ENCODE measurements at regions not wholly inside any gene's neighbourhood (a gene's known extent, or its start where the extent isn't known, plus 50 kb on each side); places are given as distances from the start of the nearest gene placed in this dataset.

GRCh38 chr21:16250273-16250672, 520.5 kb downstream of the USP25 start:
- Mint-ChIP-seq H3K4me3 (no peak overlapping the region), H3K27ac (no peak overlapping the region), H3K36me3 (ENCODE audit: low read depth) (no peaks in the 10 kb centered on the region), H3K4me1 (ENCODE audit: low read depth) (no peaks in the 10 kb centered on the region), H3K27me3 (ENCODE audit: insufficient read depth) (no peaks in the 10 kb centered on the region), H3K9me3 (no peaks in the 10 kb centered on the region)
- intact Hi-C loops (cut with micrococcal nuclease): no loop called here
- no peak for DNase-seq (ENCODE audit: low spot score)

- no peaks in the 10 kb centered on the region for H3K4me1 Mint-ChIP-seq (ENCODE audit: low read depth)
- H3K9me3 Mint-ChIP-seq: no peaks in the 10 kb centered on the region
- no peaks in the 10 kb centered on the region for H3K36me3 Mint-ChIP-seq (ENCODE audit: low read depth)
- no peak overlapping the region for H3K27ac Mint-ChIP-seq
- no peak for DNase-seq (ENCODE audit: low spot score)
- no peaks in the 10 kb centered on the region for H3K27me3 Mint-ChIP-seq (ENCODE audit: insufficient read depth)
- intact Hi-C loops (cut with micrococcal nuclease): no loop called here
- no peak overlapping the region for H3K4me3 Mint-ChIP-seq
Observed at GRCh38 chr21:16258844-16259611, 529.2 kb downstream of the USP25 start.

- Mint-ChIP-seq H3K4me1 (ENCODE audit: low read depth) (no peaks in the 10 kb centered on the region), H3K9me3 (no peaks in the 10 kb centered on the region), H3K36me3 (ENCODE audit: low read depth) (no peaks in the 10 kb centered on the region), H3K4me3 (no peak overlapping the region), H3K27me3 (ENCODE audit: insufficient read depth) (no peaks in the 10 kb centered on the region), H3K27ac (no peak overlapping the region)
- intact Hi-C loops (cut with micrococcal nuclease): no loop called here
- no peak for DNase-seq (ENCODE audit: low spot score)
Observed at GRCh38 chr21:16262091-16262490, 532.3 kb downstream of the USP25 start.

- no peak for DNase-seq (ENCODE audit: low spot score)
- no peaks in the 10 kb centered on the region for H3K9me3 Mint-ChIP-seq
- H3K4me1 Mint-ChIP-seq (ENCODE audit: low read depth): no peaks in the 10 kb centered on the region
- H3K27ac Mint-ChIP-seq: no peak overlapping the region
- H3K4me3 Mint-ChIP-seq: no peak overlapping the region
- no peaks in the 10 kb centered on the region for H3K27me3 Mint-ChIP-seq (ENCODE audit: insufficient read depth)
- intact Hi-C loops (cut with micrococcal nuclease): no loop called here
- H3K36me3 Mint-ChIP-seq (ENCODE audit: low read depth): no peaks in the 10 kb centered on the region
Observed at GRCh38 chr21:16264319-16264718, 534.5 kb downstream of the USP25 start.

GRCh38 chr21:16269476-16269875, 539.7 kb downstream of the USP25 start:
- no peak for DNase-seq (ENCODE audit: low spot score)
- no peak overlapping the region for H3K4me3 Mint-ChIP-seq
- no peak overlapping the region for H3K27ac Mint-ChIP-seq
- no peaks in the 10 kb centered on the region for H3K36me3 Mint-ChIP-seq (ENCODE audit: low read depth)
- no peaks in the 10 kb centered on the region for H3K27me3 Mint-ChIP-seq (ENCODE audit: insufficient read depth)
- H3K9me3 Mint-ChIP-seq: no peaks in the 10 kb centered on the region
- H3K4me1 Mint-ChIP-seq (ENCODE audit: low read depth): no peaks in the 10 kb centered on the region
- intact Hi-C loops (cut with micrococcal nuclease): no loop called here

- Mint-ChIP-seq H3K27ac (no peak overlapping the region), H3K4me3 (no peak overlapping the region), H3K4me1 (ENCODE audit: low read depth) (no peaks in the 10 kb centered on the region), H3K27me3 (ENCODE audit: insufficient read depth) (no peaks in the 10 kb centered on the region), H3K9me3 (no peaks in the 10 kb centered on the region), H3K36me3 (ENCODE audit: low read depth) (no peaks in the 10 kb centered on the region)
- no peak for DNase-seq (ENCODE audit: low spot score)
- intact Hi-C loops (cut with micrococcal nuclease): no loop called here
Observed at GRCh38 chr21:16279731-16280581, 550.2 kb downstream of the USP25 start.

GRCh38 chr21:16280686-16281091, 550.9 kb downstream of the USP25 start:
- H3K36me3 Mint-ChIP-seq (ENCODE audit: low read depth): no peaks in the 10 kb centered on the region
- no peaks in the 10 kb centered on the region for H3K4me1 Mint-ChIP-seq (ENCODE audit: low read depth)
- no peak for DNase-seq (ENCODE audit: low spot score)
- no peaks in the 10 kb centered on the region for H3K27me3 Mint-ChIP-seq (ENCODE audit: insufficient read depth)
- intact Hi-C loops (cut with micrococcal nuclease): no loop called here
- H3K9me3 Mint-ChIP-seq: no peaks in the 10 kb centered on the region
- H3K27ac Mint-ChIP-seq: no peak overlapping the region
- H3K4me3 Mint-ChIP-seq: no peak overlapping the region

GRCh38 chr21:16283516-16283915, 553.7 kb downstream of the USP25 start:
- Mint-ChIP-seq H3K9me3 (no peaks in the 10 kb centered on the region), H3K27me3 (ENCODE audit: insufficient read depth) (no peaks in the 10 kb centered on the region), H3K27ac (no peak overlapping the region), H3K4me3 (no peak overlapping the region), H3K4me1 (ENCODE audit: low read depth) (no peaks in the 10 kb centered on the region), H3K36me3 (ENCODE audit: low read depth) (no peaks in the 10 kb centered on the region)
- DNase-seq (ENCODE audit: low spot score): no peak
- intact Hi-C loops (cut with micrococcal nuclease): no loop called here

- H3K27me3 Mint-ChIP-seq (ENCODE audit: insufficient read depth): no peaks in the 10 kb centered on the region
- H3K27ac Mint-ChIP-seq: no peak overlapping the region
- no peaks in the 10 kb centered on the region for H3K4me1 Mint-ChIP-seq (ENCODE audit: low read depth)
- intact Hi-C loops (cut with micrococcal nuclease): no loop called here
- no peak for DNase-seq (ENCODE audit: low spot score)
- no peaks in the 10 kb centered on the region for H3K9me3 Mint-ChIP-seq
- no peaks in the 10 kb centered on the region for H3K36me3 Mint-ChIP-seq (ENCODE audit: low read depth)
- H3K4me3 Mint-ChIP-seq: no peak overlapping the region
Observed at GRCh38 chr21:16285605-16286126, 555.9 kb downstream of the USP25 start.

GRCh38 chr21:16287046-16287445, 557.3 kb downstream of the USP25 start:
- H3K4me3 Mint-ChIP-seq: no peak overlapping the region
- intact Hi-C loops (cut with micrococcal nuclease): no loop called here
- no peak overlapping the region for H3K27ac Mint-ChIP-seq
- no peaks in the 10 kb centered on the region for H3K27me3 Mint-ChIP-seq (ENCODE audit: insufficient read depth)
- H3K36me3 Mint-ChIP-seq (ENCODE audit: low read depth): no peaks in the 10 kb centered on the region
- H3K9me3 Mint-ChIP-seq: no peaks in the 10 kb centered on the region
- H3K4me1 Mint-ChIP-seq (ENCODE audit: low read depth): no peaks in the 10 kb centered on the region
- DNase-seq (ENCODE audit: low spot score): no peak

GRCh38 chr21:16291296-16291695, 561.5 kb downstream of the USP25 start:
- H3K36me3 Mint-ChIP-seq (ENCODE audit: low read depth): no peaks in the 10 kb centered on the region
- H3K9me3 Mint-ChIP-seq: no peaks in the 10 kb centered on the region
- DNase-seq (ENCODE audit: low spot score): no peak
- H3K4me1 Mint-ChIP-seq (ENCODE audit: low read depth): no peaks in the 10 kb centered on the region
- intact Hi-C loops (cut with micrococcal nuclease): no loop called here
- no peak overlapping the region for H3K27ac Mint-ChIP-seq
- H3K27me3 Mint-ChIP-seq (ENCODE audit: insufficient read depth): no peaks in the 10 kb centered on the region
- no peak overlapping the region for H3K4me3 Mint-ChIP-seq

- no peak for DNase-seq (ENCODE audit: low spot score)
- Mint-ChIP-seq H3K27me3 (ENCODE audit: insufficient read depth) (no peaks in the 10 kb centered on the region), H3K27ac (no peak overlapping the region), H3K4me3 (no peak overlapping the region), H3K4me1 (ENCODE audit: low read depth) (no peaks in the 10 kb centered on the region), H3K36me3 (ENCODE audit: low read depth) (no peaks in the 10 kb centered on the region), H3K9me3 (no peaks in the 10 kb centered on the region)
- intact Hi-C loops (cut with micrococcal nuclease): no loop called here
Observed at GRCh38 chr21:16294128-16294527, 564.3 kb downstream of the USP25 start.

GRCh38 chr21:16302851-16303282, 573.1 kb downstream of the USP25 start:
- no peaks in the 10 kb centered on the region for H3K27me3 Mint-ChIP-seq (ENCODE audit: insufficient read depth)

More at GRCh38 chr21:16302851-16303282, 573.1 kb downstream of the USP25 start:
- DNase-seq (ENCODE audit: low spot score): no peak
- Mint-ChIP-seq H3K9me3 (no peaks in the 10 kb centered on the region), H3K27ac (no peak overlapping the region), H3K4me3 (no peak overlapping the region), H3K36me3 (ENCODE audit: low read depth) (no peaks in the 10 kb centered on the region), H3K4me1 (ENCODE audit: low read depth) (no peaks in the 10 kb centered on the region)
- intact Hi-C loops (cut with micrococcal nuclease): no loop called here

Data from activated T-helper 1 cell treated with anti-CD3 and anti-CD28 coated beads, Interleukin-12 subunit alpha, Interleukin-12 subunit beta, Interleukin-2, Interleukin-4 antibody, amounts not matched to agents 30 ng/mL and 10 ng/mL and 1 ng/mL, durations not matched to agents 14 hours and 24 hours and 36 hours (primary cell).